Muscle layer of colon (tissue), 2 donors: ENCODE measurements at regions not wholly inside any gene's neighbourhood (a gene's known extent, or its start where the extent isn't known, plus 50 kb on each side); places are given as distances from the start of the nearest gene placed in this dataset.
"Not testable (repeated sequence)": the region's sequence is repeated elsewhere in the genome, so short reads cannot be mapped to it uniquely, and the experiment has no call there.

Experiments
- H3K27ac ChIP-seq: one replicate; pipeline ENCODE4 v1.7.0; 2013; ENCODE audit warnings: low read depth, mild to moderate bottlenecking, low read length, moderate library complexity
- H3K27me3 ChIP-seq, 2 donors: one replicate each; pipeline ENCODE4 v1.7.0; 2013; ENCODE audit warnings: low read length in 2 of 2, mild to moderate bottlenecking in 2 of 2; ENCODE audit not compliant: insufficient read depth in 2 of 2, control insufficient read depth in 1 of 2
- H3K36me3 ChIP-seq: one replicate; pipeline ENCODE4 v1.7.0; 2013; ENCODE audit warnings: mild to moderate bottlenecking, low read length; ENCODE audit not compliant: insufficient read depth
- H3K4me1 ChIP-seq: one replicate; pipeline ENCODE4 v1.7.0; 2013; ENCODE audit warnings: mild to moderate bottlenecking, low read length; ENCODE audit not compliant: insufficient read depth
- H3K4me3 ChIP-seq, 2 donors: one replicate each; pipeline ENCODE4 v1.7.0; 2013; ENCODE audit warnings: low read length in 2 of 2, low read depth in 1 of 2, mild to moderate bottlenecking in 1 of 2, moderate library complexity in 1 of 2
- H3K9ac ChIP-seq: one replicate; pipeline ENCODE4 v1.7.0; 2013; ENCODE audit warnings: low read length
- H3K9me3 ChIP-seq: one replicate; pipeline ENCODE4 v1.7.0; 2013; ENCODE audit warnings: mild to moderate bottlenecking, low read length
- donor health status: abdominal sarcoma.
- donor health status: Adenocarcinoma of cecum.

GRCh38 chr12:88866881-88867280, 286.6 kb upstream of the KITLG start:
- no peak overlapping the region for H3K27ac ChIP-seq
- H3K9ac ChIP-seq, result no peak overlapping the region
- no peak overlapping the region for H3K4me3 ChIP-seq
- H3K36me3 ChIP-seq, result no peaks in the 10 kb centered on the region
- no peaks in the 10 kb centered on the region for H3K9me3 ChIP-seq
- H3K27me3 ChIP-seq, result no peaks in the 10 kb centered on the region
- H3K4me1 ChIP-seq, result no peaks in the 10 kb centered on the region

GRCh38 chr12:88865537-88865936, 285.3 kb upstream of the KITLG start:
- no peak overlapping the region for H3K27ac ChIP-seq
- H3K4me3 ChIP-seq, result no peak overlapping the region
- no peak overlapping the region for H3K9ac ChIP-seq
- no peaks in the 10 kb centered on the region for H3K36me3 ChIP-seq
- H3K4me1 ChIP-seq, result no peaks in the 10 kb centered on the region
- no peaks in the 10 kb centered on the region for H3K27me3 ChIP-seq
- H3K9me3 ChIP-seq, result no peaks in the 10 kb centered on the region

- H3K4me3 ChIP-seq, result no peak overlapping the region
- no peaks in the 10 kb centered on the region for H3K4me1 ChIP-seq
- no peaks in the 10 kb centered on the region for H3K27me3 ChIP-seq
- H3K9me3 ChIP-seq, result no peaks in the 10 kb centered on the region
- H3K27ac ChIP-seq, result no peak overlapping the region
- no peak overlapping the region for H3K9ac ChIP-seq
- H3K36me3 ChIP-seq, result no peaks in the 10 kb centered on the region
Measured at GRCh38 chr12:88860851-88861250, 280.6 kb upstream of the KITLG start.

- no peaks in the 10 kb centered on the region for H3K27me3 ChIP-seq
- no peak overlapping the region for H3K4me3 ChIP-seq
- H3K9me3 ChIP-seq, result no peaks in the 10 kb centered on the region
- H3K9ac ChIP-seq, result no peak overlapping the region
- no peaks in the 10 kb centered on the region for H3K4me1 ChIP-seq
- H3K27ac ChIP-seq, result no peak overlapping the region
- H3K36me3 ChIP-seq, result no peaks in the 10 kb centered on the region
Measured at GRCh38 chr12:88856201-88856600, 275.9 kb upstream of the KITLG start.

GRCh38 chr12:88855301-88855700, 275.0 kb upstream of the KITLG start:
- no peaks in the 10 kb centered on the region for H3K36me3 ChIP-seq
- H3K4me3 ChIP-seq, result no peak overlapping the region
- no peaks in the 10 kb centered on the region for H3K27me3 ChIP-seq
- no peak overlapping the region for H3K9ac ChIP-seq
- no peaks in the 10 kb centered on the region for H3K4me1 ChIP-seq
- no peak overlapping the region for H3K27ac ChIP-seq
- H3K9me3 ChIP-seq, result no peaks in the 10 kb centered on the region

GRCh38 chr12:88854260-88854659, 274.0 kb upstream of the KITLG start:
- no peak overlapping the region for H3K27ac ChIP-seq
- no peaks in the 10 kb centered on the region for H3K4me1 ChIP-seq
- H3K9ac ChIP-seq, result no peak overlapping the region
- no peaks in the 10 kb centered on the region for H3K9me3 ChIP-seq
- no peaks in the 10 kb centered on the region for H3K36me3 ChIP-seq
- H3K27me3 ChIP-seq, result no peaks in the 10 kb centered on the region
- no peak overlapping the region for H3K4me3 ChIP-seq

- not testable (repeated sequence) for H3K27ac ChIP-seq, H3K4me3 ChIP-seq, H3K4me1 ChIP-seq, H3K27me3 ChIP-seq, H3K36me3 ChIP-seq, H3K9me3 ChIP-seq, H3K9ac ChIP-seq
Measured at GRCh38 chr12:88847246-88847645, 267.0 kb upstream of the KITLG start.

GRCh38 chr12:88844426-88844825, 264.2 kb upstream of the KITLG start:
- Histone ChIP-seq H3K9me3 (no peaks in the 10 kb centered on the region), H3K4me1 (no peaks in the 10 kb centered on the region), H3K4me3 (no peak overlapping the region), H3K36me3 (no peaks in the 10 kb centered on the region), H3K27ac (no peak overlapping the region), H3K9ac (no peak overlapping the region), H3K27me3 (no peaks in the 10 kb centered on the region)

- H3K9ac ChIP-seq, result no peak overlapping the region
Measured at GRCh38 chr12:88842314-88842713, 262.0 kb upstream of the KITLG start.

GRCh38 chr12:88839486-88839885, 259.2 kb upstream of the KITLG start:
- no peak overlapping the region for H3K9ac ChIP-seq
- no peaks in the 10 kb centered on the region for H3K36me3 ChIP-seq
- H3K4me1 ChIP-seq, result no peaks in the 10 kb centered on the region
- H3K9me3 ChIP-seq, result no peaks in the 10 kb centered on the region
- H3K27me3 ChIP-seq, result no peaks in the 10 kb centered on the region
- H3K4me3 ChIP-seq, result no peak overlapping the region
- no peak overlapping the region for H3K27ac ChIP-seq

More at GRCh38 chr12:88842314-88842713, 262.0 kb upstream of the KITLG start:
- Histone ChIP-seq H3K4me3 (no peak overlapping the region), H3K4me1 (no peaks in the 10 kb centered on the region), H3K36me3 (no peaks in the 10 kb centered on the region), H3K27me3 (no peaks in the 10 kb centered on the region), H3K9me3 (no peaks in the 10 kb centered on the region), H3K27ac (no peak overlapping the region)

- Histone ChIP-seq H3K4me3 (no peak overlapping the region), H3K27me3 (no peaks in the 10 kb centered on the region), H3K36me3 (no peaks in the 10 kb centered on the region), H3K9me3 (no peaks in the 10 kb centered on the region), H3K4me1 (peaks cover 9% of the 10 kb centered on the region), H3K9ac (no peak overlapping the region), H3K27ac (no peak overlapping the region)
Measured at GRCh38 chr12:88836156-88836555, 255.9 kb upstream of the KITLG start.

GRCh38 chr12:88834226-88834625, 254.0 kb upstream of the KITLG start:
- H3K9me3 ChIP-seq, result no peaks in the 10 kb centered on the region
- H3K4me3 ChIP-seq, result no peak overlapping the region

More at GRCh38 chr12:88834226-88834625, 254.0 kb upstream of the KITLG start:
- Histone ChIP-seq H3K36me3 (no peaks in the 10 kb centered on the region), H3K9ac (no peak overlapping the region), H3K27ac (no peak overlapping the region), H3K27me3 (no peaks in the 10 kb centered on the region), H3K4me1 (peaks cover 9% of the 10 kb centered on the region)
